HG03571 (cell line): ENCODE measurements at regions not wholly inside any gene's neighbourhood (a gene's known extent, or its start where the extent isn't known, plus 50 kb on each side); places are given as distances from the start of the nearest gene placed in this dataset.

ENCODE experiments used
- ATAC-seq: cut with Tn5 transposase; IDR thresholded peaks from one replicate; pipeline ENCODE4 v1.9.1; 2021; ENCODE audit not compliant: unreplicated experiment

DNA sequence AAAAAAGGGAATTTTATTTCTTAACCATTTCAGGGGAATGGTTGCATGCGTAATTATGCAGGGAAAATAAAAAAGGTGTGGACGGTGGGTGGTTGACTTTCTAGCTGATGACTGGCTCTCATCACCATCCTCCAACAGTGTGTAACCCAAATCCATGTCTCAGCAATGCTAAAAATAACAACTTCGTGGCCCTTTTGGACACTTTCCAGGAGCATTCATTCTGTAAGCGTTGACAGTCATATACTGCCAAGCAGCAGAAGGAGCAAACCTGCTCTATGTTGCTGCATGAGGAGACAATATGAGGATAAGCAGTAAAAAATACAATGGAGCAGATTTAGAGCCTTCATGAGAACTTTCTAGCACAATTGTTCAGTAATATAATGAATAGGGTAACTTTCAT is 189.1 kb downstream of the ANXA2 start:
- no peak for ATAC-seq

DNA sequence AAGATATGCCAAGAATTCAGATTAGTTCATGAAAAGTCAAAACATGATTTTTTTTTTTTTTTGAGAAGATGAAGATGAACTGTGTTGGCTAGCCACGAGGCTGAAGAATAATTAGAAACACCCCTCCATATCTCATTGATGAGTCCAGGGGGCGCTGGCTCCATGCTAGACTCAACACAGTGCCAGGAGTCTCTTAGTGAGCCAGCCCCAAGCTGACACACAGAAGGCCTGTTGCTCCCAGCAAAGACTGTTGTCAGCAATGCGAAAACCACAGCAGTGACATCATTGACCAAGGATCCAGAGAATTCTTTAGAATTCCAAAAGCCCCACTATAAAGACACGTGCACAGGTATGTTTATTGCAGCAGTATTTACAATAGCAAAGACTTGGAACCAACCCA is 185.2 kb downstream of the ANXA2 start:
- no peak for ATAC-seq

DNA sequence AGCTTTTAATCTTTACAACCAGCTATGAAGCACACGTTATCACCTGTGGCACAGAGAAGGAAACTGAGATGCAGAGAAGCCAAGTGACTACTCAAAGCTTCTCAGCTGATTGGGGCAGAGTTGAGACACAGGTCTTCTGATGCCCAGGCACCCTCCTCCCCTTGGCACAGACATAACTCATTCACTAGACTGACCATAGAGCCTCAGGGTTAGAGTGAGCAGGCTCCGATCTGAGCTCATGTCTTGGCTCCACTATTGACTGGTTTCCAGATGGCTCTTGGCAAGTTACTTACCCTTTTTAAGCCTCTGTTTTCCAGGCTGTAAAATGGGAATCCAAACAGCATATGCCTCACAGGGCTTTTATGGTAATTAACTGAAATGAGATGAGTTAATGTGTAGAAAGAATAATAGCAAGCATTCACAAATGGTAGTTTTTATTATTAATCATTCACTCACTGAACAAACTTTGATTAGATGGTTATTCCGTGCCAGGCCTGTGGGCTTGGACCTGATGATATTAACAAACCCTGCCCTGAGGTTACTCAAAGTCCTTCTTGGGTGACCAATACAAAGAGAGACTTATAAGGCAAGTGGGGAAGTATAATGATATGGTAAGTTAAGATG is 184.3 kb downstream of the ANXA2 start:
- no peak for ATAC-seq

DNA sequence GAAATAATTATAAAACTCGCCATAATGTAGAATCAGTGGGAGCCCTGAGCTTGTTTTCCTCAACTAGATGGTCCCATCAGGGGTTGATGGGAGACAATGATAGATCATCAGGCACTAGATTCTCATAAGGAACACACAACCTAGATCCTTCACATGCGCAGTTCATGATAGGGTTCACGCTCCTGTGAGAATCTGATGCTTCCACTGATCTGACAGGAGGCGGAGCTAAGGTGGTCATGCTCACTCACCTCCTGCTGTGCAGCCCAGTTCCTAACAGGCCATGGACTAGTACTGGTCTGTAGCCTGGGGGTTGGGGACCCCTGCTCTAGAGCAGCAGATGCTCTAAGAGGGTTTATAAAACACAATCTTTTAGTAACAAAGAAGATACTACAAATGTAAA is 183.6 kb downstream of the ANXA2 start:
- no peak for ATAC-seq

DNA sequence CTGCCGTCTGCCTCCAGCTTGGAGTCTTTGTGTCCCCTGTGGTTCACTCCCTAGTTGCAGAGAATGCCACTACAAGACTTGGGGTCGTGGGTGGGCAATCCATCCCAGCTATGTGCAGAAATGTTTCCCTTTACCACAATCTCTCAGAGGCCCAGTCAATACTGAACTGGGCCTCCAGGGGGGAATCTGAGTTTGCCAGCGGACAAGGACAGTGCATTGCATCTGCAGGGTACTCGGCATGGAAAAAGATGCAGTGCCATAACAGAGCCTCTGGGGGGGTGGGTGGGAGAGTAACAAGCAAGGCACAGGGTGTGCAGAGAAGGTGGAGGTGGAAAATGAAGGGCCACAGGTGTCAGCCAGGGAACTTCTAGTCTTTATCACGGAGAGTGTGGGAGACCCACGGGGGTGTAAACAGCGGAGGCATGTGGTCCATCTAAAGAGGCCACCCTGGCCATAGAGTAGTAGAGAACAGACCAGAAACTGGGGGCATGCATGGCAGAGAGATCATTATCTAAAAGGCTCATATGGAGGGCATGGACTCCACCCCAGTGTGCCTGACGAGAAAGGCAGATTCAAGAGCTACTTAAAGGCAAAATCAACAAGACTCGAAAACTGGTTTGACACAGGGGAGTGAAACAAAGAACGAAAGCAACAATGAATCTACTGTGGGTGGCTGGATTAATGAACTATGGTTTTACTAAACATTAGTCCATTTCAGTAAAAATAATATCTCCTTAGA is 182.4 kb downstream of the ANXA2 start:
- ATAC-seq = no peak

DNA sequence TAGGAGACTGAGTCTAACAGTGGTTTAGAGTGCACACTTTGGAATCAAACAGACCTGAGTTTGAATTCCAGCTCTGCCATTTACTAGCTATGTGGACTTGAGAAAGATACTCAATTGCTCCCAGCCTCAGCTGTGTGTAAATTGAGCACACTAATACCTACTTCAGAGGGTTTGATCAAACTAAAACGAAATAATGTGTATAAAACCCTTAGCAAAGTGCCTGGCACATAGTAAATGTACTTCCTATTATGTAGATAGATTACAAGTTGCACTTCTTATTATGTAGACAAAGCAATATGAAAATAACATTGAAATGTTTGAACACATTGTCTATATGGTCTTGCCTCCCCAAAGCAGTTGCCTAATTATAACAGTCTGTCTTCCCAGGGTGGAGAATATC is 180.6 kb downstream of the ANXA2 start:
- no peak for ATAC-seq

DNA sequence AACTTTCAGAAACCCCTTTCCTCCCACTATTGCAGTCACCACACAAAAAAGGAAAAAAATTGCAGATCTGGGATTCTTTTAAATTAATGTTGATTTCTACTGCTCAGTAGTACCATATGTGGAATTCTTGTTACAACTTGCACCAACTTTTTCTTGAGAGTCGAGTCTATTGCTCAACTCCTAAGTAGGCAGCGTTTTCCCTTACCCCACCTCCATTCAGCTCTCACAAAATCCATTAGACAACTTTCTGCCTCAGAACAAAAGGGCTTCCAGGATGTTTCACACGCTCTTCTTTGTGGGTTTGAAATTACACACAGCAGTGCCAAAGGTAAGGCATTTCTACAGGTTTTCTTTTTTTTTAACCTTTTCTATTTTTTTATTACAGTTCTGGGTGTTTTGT is 179.5 kb downstream of the ANXA2 start:
- no peak for ATAC-seq

DNA sequence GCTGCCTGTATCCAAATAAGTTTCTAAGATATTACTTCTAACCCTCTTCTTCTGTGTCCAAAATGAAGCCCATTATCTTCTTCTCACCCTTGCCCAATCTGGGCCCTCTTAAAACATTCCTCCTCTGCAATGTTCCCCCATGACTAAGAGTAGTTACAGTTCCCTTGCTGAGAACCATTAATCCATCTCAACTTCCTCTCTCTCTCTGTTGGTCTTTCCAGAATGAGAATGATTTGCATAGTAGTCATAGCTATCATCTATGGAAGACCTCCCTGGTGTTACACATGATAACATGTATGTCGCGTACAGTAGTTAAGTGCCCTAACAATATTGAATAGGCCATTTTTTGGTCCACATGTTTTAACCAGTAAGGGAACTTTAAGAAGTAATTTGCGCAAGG is 177.9 kb downstream of the ANXA2 start:
- ATAC-seq = no peak

DNA sequence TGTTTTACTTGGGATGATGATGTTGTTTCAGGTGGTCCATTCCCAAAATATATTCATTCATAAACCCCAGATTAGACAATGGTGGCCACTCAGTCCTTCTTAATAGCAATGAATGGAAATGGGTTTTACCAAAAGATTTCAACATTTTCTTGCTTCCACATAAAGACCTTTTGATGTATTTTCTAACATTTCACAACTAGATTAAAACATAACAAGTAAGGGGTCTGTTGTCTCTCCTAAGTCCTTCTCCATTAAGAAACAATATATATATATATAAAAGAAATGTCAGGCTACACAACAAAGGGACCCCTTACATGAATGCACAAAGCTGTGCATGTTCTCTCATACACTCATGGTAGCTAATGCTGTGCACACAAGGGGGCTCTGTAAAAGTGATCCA is 176.4 kb downstream of the ANXA2 start:
- ATAC-seq = no peak

DNA sequence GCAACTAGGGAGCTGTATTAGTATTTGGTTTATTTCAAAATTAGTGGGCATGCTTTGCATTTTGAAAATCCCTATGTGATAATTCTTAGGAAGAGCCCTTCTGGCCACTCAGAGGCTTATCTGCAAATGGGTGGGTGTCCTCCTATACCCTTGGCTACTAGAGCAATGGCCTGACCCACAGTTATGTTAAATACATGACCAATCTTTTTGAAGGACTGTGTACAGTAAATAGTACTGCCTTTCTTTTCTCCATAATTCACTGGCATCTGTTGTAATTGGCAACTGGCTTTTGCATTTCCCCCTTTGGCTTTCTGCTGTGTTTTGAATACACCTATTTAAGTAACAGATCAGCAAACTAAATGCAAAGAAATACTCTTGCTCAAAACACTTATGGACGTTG is 175.4 kb downstream of the ANXA2 start:
- ATAC-seq = no peak

DNA sequence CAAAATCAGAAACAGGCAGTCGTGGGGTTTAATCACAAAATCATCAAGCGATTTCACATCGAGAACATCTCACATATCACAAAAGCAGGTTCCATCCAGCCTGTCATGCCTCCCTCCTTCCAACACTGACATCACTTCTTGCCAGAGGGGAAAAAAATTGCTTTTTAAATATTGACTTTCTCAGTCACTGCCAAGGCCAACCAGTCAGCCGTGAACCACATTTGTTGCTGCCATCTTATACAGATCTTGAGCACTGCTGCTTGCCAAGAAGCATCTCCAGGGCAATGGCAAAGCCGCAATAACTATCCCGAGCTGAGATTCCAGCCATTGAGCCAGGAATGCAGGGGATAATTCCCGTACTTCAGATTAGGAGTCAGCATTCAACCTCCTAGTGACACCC is 174.6 kb downstream of the ANXA2 start:
- ATAC-seq = no peak

DNA sequence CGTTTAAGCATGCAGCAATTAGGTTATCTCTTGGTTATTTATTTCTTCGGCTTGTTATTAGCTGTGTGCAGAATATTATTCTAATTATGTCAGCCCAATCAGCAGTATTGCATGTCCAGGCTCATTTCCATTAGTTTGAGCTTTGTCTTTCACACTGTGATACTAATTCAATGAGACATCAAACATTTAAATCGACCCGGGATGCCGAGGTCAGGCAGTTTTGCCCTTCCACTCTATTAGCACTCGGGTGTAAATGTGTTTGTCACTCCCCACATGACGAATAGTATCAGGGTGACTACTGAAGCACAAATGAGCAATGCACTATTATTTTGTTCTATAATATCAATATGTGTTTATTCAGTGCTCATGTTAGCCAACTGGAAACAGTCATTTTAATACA is 170.9 kb downstream of the ANXA2 start:
- no peak for ATAC-seq

DNA sequence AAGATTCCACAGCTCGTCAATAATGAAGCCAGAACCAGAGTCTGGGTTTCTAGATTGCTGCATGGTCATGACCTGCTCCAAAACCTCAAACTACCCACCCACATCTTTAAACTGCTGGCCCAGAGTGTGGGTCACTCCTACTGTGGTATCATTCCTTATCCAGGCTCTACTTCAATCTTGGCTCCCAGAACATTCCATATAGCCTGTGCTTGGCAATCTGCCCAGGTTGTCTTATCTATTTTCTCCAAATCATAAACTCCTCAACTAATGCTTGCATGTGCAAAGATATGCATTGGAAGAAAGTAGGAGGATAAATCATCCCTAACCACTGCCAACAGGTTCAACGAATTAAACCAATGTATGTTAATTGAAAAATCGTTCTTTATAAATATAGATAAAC is 169.7 kb downstream of the ANXA2 start:
- ATAC-seq = no peak

DNA sequence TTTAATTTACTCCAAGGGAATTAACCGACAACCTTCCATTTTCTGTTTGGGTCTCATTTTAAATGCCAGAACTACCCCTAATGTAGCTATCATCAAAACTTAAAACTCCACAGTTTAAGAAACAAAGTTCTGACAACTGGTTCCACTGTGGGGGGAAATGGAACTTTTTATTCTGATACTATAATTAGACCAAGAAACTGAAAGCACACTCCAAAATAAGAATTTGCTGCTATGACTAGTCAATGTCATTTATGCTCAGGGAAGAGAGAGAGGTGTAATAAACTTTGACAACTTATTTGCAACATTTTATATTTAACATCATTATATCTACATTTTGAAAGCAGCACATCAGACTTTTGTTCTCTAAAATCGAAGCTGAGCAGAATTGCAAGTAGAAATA is 169.2 kb downstream of the ANXA2 start:
- ATAC-seq = no peak

DNA sequence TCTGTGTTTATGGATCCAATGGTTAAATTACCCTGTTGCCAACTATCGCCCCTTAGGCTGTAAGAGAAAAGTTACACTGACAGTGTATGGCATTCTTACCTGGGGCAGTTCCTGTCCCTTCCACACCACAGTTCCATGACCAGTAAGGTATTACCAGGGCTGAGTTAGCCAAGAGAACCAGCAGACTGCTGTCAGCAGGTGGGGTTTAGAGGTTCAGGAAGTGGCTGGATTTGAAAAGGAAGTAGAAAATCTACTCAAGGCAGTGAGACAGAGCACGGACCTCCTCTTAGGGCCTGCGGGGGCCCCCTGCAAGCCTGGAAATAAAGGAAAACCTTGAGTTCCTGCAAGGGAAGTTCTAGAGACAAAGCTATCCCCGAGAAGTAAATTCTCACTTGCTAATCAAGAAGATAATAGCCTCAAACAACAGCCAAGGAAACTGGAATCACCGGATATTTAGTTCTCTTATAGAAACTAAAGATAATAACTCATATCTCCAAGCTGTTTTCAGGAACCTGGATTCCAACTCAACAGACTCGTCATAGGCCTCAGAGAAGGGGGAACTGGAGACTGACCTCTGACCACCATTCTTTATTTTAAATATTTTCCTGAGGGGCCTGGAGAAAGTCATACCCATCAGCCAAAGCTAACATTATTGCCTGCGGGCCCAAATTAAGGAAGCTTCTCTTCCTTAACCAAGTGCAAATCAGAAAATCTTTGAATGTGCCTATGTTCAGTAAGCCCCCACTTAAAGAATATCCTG is 161.7 kb downstream of the ANXA2 start:
- ATAC-seq = no peak

DNA sequence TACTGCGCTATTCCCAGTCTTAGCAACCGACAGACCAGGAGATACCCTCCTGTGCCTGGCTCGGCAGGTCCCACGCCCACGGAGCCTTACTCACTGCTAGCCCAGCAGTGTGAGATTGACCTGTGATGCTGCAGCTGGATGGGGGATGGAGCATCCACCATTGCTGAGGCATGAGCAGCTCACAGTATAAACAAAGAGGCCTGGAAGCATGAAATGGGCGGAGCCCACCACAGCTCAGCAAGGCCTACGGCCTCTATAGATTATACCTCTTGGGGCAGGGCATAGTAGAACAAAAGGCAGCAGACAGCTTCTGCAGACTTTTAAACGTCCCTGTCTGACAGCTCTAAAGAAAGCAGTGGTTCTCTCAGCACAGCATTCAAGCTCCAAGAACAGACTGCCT is 160.3 kb downstream of the ANXA2 start:
- ATAC-seq = no peak

DNA sequence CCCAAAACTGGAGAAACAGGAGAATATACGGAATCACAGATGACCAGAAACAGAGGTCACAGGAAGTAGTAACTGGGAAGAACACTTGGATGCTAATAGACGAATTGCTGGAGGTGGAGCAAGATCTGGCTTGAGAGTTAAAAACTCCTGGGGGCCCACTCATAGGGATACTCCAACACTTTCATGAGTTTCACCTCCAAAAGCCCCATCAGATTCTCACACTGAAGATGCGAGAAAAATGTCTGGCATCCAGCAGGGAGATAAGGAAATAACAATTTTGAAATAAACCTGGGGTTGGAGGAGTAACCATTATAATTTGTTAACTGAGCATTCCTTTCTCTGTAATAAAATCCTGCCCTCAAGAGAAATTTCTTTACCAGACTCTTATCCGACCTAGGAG is 154.0 kb downstream of the ANXA2 start:
- no peak for ATAC-seq

DNA sequence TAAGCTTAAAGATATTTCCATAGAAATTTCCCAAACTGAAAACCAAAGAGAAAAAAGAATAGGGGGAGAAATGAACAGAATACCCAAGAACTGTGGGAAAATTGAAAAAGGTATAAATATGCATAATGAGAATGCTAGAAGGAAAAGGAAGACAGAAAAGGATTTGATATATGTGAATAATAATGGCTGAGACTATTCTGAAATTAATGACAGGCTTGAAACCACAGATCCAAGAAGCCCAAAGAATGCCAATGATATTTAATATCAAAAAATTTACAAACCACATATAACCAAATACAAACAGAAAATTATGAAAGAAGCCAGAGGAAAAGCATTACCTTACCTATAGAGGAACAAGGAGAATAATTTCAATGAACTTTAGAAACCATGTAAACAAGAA is 153.0 kb downstream of the ANXA2 start:
- ATAC-seq = no peak

DNA sequence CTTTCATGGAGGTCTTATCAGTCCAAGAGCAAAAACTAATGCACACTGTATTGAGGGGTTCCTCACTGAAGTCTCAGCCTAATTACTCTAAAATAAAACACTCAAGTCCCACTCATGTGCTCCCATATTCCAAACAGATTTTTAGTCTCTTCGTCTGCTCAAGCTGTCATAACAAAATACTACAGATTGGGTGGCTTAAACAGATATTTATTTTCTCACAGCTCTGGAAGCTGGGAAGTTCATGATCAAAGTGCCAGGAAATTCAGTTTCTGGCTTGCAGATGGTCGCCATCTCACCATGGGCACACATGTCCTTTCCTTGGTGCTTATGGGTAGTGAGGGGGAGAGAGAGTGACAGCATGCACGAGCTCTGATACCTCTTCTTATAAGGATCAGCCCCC is 147.5 kb downstream of the ANXA2 start:
- no peak for ATAC-seq

DNA sequence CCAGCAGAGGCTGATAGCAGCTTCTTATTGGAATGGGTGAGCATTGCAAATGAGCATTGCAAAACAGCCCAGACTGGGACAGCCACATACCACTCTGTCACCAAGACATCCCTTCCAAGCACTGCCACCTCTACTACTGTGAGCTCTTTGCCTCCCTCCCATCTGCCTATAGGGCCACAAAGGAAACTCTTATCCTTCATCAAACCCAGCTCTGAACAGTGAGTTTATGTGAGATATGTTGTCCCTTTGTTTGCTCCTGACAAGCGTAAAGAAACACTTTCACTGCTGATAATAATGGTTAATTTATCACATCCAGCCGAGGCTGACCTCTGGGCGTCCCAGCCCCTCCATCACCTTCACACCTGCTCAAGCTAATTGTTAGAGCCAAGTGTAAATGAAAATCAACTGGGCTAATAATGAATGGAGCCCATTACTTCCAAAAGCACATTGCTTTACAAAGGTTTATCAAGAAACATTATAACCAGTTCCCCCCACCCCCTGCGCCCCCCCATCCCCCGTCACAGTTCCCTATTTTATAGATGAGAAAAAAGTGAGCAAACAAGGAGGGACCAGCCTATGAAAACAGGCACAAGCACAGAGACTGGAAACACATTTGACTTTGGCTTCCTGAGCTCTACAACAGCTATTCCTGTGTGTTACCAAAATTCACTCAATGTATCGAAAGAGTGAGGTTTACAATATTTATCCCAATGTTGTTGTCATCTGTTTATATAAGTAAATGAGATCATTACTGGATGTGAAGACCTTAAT is 146.3 kb downstream of the ANXA2 start:
- no peak for ATAC-seq

DNA sequence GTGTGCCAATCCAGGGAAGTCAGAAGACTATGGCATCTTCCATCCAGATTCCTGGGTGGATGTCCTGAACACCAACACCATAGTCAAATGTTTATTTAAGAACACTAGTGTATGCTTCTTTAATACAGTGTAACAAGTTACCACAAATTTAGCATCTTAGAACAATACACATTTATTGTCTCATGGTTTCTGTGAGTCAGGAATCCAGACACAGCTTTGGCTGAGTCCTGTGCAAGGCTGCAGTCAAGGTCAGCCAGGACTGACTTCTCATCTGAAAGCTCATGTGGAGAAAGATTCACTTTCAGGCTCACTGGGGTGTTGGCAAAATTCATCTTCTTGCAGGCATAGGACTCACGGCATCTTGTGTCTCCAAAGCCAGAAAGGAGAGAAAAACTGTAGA is 143.4 kb downstream of the ANXA2 start:
- ATAC-seq = no peak

DNA sequence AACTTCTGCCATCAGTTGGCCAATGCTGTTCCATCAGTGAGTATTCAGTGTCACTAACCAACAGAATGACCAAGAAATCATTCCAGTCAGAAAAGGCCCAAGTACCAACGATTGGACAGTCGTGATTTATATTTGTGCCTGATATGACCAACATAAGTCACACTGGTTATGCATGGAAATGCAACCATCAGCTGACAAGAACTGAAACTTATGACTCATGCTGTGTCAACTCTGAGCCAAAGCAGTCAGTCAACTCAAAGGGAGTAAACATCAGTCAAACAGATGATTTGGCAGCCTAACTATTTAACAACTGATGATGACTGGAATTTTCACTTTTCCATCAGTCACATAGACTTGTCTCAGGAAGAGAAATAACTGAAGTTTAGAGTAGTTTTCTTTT is 142.4 kb downstream of the ANXA2 start:
- ATAC-seq = peak; percentile 74
